Fibroblast of lung (primary cell): ENCODE measurements at regions not wholly inside any gene's neighbourhood (a gene's known extent, or its start where the extent isn't known, plus 50 kb on each side); places are given as distances from the start of the nearest gene placed in this dataset.

Experiments
- CTCF ChIP-seq, 2 donors: IDR thresholded peaks in 1 of 2; conservative IDR thresholded peaks in 1 of 2; 1 replicate in 1 of 2; 2 replicates in 1 of 2; pipeline ENCODE4 v1.5.1; 2011 to 2012; ENCODE audit warnings: low read length in 2 of 2, control low read depth in 1 of 2, inconsistent platforms in 1 of 2, low read depth in 1 of 2, mild to moderate bottlenecking in 1 of 2
- EZH2 ChIP-seq: IDR thresholded peaks from 2 replicates; pipeline ENCODE4 v1.5.1; 2012; ENCODE audit warnings: low read length, control low read depth, mild to moderate bottlenecking; ENCODE audit errors: missing control alignments

- TF ChIP-seq CTCF (conservative IDR thresholded peaks at IDR 0.05 in 1 of 2, IDR thresholded peaks at IDR 0.05 in 1 of 2; ENCODE audit: low read depth in 1 of 2, low read length in 2 of 2) (no peak), EZH2 (no peak)
These were observed 55.6 kb downstream of the UTRN start for GRCh38 chr6:144340541-144341371.
